T-helper 2 cell (primary cell): ENCODE measurements at regions not wholly inside any gene's neighbourhood (a gene's known extent, or its start where the extent isn't known, plus 50 kb on each side); places are given as distances from the start of the nearest gene placed in this dataset.

Source experiments
- DNase-seq, 5 experiments: peaks; one replicate each; pipeline versions ENCODE4 v3.0.0 to v3.0.0-alpha.2; 2012 to 2022

- no peak for DNase-seq
Measured at GRCh38 chr6:21523652-21524051, 69.9 kb upstream of the SOX4 start.

- no peak for DNase-seq
Measured at GRCh38 chr6:21524201-21524600, 69.3 kb upstream of the SOX4 start.

- no peak for DNase-seq
Measured at GRCh38 chr6:21526974-21527373, 66.6 kb upstream of the SOX4 start.

- no peak for DNase-seq
Measured at GRCh38 chr6:21527731-21528130, 65.8 kb upstream of the SOX4 start.

GRCh38 chr6:21529431-21529830 lies 64.1 kb upstream of the SOX4 start:
- no peak for DNase-seq

- no peak for DNase-seq
Measured at GRCh38 chr6:21531393-21531792, 62.2 kb upstream of the SOX4 start.

GRCh38 chr6:21533678-21534077 lies 59.9 kb upstream of the SOX4 start:
- no peak for DNase-seq

- no peak for DNase-seq
Measured at GRCh38 chr6:21536280-21536766, 57.2 kb upstream of the SOX4 start.

GRCh38 chr6:21537637-21538036 lies 55.9 kb upstream of the SOX4 start:
- no peak for DNase-seq

GRCh38 chr6:21538186-21538798 lies 55.3 kb upstream of the SOX4 start:
- DNase-seq: no peak

GRCh38 chr6:21539621-21540100 lies 53.9 kb upstream of the SOX4 start:
- DNase-seq: no peak
